Endothelial cell of umbilical vein (primary cell): ENCODE measurements at regions not wholly inside any gene's neighbourhood (a gene's known extent, or its start where the extent isn't known, plus 50 kb on each side); places are given as distances from the start of the nearest gene placed in this dataset.

Source experiments
- GATA2 ChIP-seq: IDR thresholded peaks from 2 replicates; pipeline ENCODE4 v1.7.0; 2011; ENCODE audit warnings: low read depth, mild to moderate bottlenecking, moderate library complexity, mixed read lengths, low read length; ENCODE audit not compliant: insufficient read length, insufficient read depth
- JUN ChIP-seq: IDR thresholded peaks from 2 replicates; pipeline ENCODE4 v1.6.1; 2011; ENCODE audit warnings: borderline replicate concordance, low read depth; ENCODE audit not compliant: insufficient read length, insufficient read depth
- MYC ChIP-seq: IDR thresholded peaks from one replicate; pipeline ENCODE4 v1.6.1; 2011; ENCODE audit warnings: mild to moderate bottlenecking, low read depth, low read length
- POLR2A ChIP-seq: IDR thresholded peaks from 2 replicates; pipeline ENCODE4 v1.6.1; 2012; ENCODE audit warnings: low read depth, mild to moderate bottlenecking, control low read depth, low read length
- POLR2AphosphoS5 ChIP-seq: IDR thresholded peaks from 2 replicates; pipeline ENCODE4 v1.6.1; 2012; ENCODE audit warnings: low read depth, mild to moderate bottlenecking, control low read depth, low read length, moderate library complexity; ENCODE audit not compliant: insufficient read depth
- TF ChIP-seq, protein P1 (sequence below), 2 donors: IDR thresholded peaks; 1 replicate in 1 of 2; 2 replicates in 1 of 2; pipeline ENCODE4 v1.5.1; 2011; ENCODE audit warnings: low read length in 2 of 2, mild to moderate bottlenecking in 2 of 2, moderate library complexity in 2 of 2, control low read depth in 1 of 2, inconsistent platforms in 1 of 2, low read depth in 1 of 2; ENCODE audit not compliant: insufficient read depth in 1 of 2; ENCODE audit errors: extremely low read depth in 1 of 2

DNA sequence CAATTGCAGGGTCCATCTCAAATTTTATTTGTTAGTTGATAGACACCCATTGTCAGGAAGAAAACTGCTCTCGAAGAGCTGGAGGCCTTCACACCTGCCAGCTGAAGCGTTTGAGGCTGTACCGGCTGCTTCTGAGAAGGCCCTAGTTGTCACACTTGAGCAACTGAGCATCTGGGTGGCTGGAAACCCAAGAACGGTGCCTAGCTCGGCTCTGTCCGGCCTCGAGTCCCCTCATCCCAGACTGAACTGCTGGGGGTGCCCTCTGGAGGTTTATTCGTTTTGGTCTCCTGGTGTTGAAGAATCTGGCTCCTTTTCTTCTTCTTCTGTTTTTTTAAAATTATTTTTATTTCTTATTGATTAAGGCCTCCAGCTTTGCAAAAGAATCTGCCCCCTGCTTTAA lies 59.3 kb upstream of the EXOC6 start:
- TF ChIP-seq JUN (no peak), POLR2AphosphoS5 (no peak), GATA2 (no peak), POLR2A (no peak), MYC (no peak)
- TF ChIP-seq, protein P1, sequence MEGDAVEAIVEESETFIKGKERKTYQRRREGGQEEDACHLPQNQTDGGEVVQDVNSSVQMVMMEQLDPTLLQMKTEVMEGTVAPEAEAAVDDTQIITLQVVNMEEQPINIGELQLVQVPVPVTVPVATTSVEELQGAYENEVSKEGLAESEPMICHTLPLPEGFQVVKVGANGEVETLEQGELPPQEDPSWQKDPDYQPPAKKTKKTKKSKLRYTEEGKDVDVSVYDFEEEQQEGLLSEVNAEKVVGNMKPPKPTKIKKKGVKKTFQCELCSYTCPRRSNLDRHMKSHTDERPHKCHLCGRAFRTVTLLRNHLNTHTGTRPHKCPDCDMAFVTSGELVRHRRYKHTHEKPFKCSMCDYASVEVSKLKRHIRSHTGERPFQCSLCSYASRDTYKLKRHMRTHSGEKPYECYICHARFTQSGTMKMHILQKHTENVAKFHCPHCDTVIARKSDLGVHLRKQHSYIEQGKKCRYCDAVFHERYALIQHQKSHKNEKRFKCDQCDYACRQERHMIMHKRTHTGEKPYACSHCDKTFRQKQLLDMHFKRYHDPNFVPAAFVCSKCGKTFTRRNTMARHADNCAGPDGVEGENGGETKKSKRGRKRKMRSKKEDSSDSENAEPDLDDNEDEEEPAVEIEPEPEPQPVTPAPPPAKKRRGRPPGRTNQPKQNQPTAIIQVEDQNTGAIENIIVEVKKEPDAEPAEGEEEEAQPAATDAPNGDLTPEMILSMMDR (IDR thresholded peaks at IDR 0.05; ENCODE audit: extremely low read depth in 1 of 2, insufficient read depth in 1 of 2, low read depth in 1 of 2, low read length in 2 of 2): no peak
